Hippocampal formation (tissue), 2 donors: ENCODE measurements at regions not wholly inside any gene's neighbourhood (a gene's known extent, or its start where the extent isn't known, plus 50 kb on each side); places are given as distances from the start of the nearest gene placed in this dataset.

Source experiments
- DNase-seq, 2 donors: peaks; one replicate each; lab custom pipeline; 2025; lab: John Stamatoyannopoulos, UW

DNA sequence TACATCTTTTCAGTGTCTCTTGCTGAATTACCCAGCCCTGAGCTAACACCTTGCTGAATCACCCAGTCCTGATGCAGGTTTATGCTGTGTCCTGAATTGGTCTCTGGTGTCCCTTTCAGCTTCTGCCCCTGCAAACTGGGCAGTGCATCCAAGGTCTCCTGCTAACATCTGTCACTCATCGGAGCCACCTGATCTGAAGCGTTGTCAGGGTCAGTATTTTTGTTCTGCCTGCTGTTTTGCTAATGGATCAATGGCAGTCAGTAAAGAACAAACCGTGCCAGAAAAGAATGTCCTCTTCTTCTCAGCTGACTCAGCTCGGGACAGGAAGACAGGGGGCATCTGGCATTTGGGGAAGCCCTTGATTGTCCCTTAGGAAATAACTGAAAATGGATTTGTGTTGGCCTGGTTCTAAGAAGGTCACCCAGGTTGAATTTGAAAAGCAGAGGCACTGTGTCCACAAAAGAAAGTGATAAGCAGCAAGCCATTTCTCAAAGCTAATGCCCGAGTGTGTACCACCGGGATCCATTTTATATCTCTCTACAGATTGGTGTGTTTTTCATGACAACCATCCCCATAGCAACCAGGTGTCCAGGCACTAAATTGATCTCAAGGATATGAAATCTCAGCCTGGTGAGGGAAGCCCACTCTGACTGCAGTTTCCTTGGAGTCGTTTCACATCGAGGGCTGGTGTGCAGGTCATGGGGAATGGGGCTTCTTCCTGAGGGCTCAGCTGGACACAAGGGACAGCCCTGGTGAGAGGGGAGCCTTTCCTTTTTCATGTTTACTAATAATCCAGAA, 109.7 kb upstream of the IRF2BP2 start:
- no peak for DNase-seq

DNA sequence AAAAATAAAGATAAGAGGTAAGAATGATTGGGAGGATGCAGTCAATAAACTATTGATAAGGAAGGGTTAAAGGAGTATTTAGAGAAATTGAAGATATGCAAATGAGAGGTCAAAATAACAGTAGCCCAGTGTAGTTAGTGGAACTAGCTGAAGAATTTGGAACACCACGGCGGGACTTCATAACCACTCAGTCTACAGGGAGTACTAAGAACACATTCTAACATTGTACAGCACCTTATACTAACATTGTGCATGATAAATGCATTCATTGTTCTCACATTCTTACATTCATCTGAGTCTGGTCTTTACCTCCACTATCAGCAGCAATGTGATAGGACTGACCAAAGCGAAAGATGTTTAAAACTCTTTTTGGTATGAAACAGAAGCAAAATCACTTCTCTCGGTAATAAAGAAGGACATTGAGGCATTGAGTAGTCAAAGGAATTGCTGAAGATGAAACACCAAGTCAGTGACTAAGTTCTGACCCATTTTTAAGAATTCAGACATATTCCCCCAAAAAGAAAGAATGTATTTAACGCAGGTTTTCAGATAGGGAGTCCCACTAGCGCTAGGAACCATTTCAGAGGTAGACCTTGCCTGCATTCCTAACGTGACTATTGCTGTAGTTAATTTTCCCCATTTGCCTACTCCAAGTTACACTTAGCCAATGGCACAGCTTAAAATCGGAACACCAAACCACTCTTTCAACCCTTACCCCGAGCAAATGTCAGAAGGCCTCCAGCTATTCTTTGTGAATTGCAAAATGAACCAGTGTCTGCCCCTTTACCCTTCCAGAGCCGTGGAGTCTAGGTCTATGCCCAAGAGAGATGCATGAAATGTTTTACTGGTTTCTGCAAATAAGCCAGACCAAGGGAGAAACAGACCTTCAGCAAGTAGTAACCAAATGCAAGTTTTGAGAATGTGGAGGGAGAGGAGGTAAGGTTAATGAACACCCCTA, 108.8 kb upstream of the IRF2BP2 start:
- no peak for DNase-seq

DNA sequence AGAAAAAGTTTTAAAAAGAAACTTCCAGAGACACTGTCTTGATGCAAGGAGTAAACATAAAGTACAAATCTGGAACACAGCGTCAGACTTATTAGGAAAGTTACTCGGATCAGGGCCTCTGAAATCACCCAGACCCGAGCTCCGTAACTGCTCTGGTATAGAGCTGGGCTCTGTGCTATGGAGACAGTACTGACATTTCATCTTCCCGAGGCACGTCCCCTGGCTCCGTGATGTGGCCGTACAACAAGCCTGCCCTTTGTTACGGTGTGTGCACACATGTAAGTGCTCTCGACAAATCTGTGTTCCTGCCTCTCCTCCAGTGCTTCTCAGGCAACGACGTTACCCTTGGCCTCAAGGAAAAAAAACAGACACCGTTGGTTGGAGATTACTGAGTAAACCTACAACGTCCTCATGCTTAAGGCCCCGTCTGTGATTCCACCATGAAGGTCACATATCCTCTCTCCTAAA, 107.0 kb upstream of the IRF2BP2 start:
- no peak for DNase-seq

DNA sequence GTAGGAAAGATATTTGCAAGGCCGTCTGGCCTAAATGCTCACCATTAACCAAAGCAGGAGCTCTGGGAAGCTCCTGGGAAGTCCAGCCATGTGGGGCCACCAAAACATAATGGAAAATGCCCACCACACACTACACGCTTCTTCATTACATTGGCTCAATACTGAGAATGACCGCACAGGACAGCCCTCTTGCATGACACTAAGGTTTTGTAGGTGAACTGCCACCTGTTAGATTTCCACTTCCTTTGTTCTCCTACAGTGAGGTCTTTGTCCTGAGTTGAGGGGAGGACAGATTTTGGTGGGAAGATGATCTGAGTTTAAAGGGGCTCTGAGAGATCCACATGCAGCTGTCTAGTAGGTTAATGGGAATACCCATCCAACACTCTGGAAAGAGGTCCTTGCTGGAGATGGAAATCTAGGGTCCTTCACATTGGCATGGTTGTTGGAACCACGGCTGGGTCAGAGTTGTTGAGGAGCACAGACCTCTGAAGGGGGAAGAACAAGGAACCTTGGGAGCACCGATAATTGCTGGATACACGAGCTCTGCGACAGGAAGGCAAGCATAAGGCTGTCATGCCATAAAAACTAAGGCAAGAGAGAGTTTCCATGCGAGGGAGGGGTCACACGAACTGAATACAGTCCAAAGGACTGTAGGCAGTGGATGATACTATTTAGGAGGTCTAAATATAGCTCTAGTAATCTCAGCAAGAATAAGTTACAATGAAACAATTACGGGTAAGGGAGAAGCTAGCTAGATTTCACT, 105.5 kb upstream of the IRF2BP2 start:
- no peak for DNase-seq

DNA sequence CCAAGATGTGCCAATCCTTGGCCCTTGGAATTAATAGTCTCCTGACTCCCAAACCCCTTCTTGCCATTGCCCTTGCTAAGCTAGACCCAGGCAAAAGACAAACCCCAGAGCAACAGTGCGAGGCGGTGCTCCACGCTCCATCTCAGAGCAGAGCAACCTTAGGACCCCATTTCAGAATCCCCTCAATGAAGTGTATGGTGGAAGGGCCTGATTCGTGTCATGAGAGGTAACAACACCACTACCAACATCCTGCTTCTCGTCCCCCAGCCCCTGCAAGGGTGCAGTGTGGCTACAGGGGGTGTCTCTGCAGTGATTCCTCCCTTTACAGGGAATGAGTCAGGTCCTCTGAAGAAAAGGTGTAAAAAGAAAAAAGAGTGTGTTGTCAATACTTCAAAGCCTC, 103.9 kb upstream of the IRF2BP2 start:
- no peak for DNase-seq

DNA sequence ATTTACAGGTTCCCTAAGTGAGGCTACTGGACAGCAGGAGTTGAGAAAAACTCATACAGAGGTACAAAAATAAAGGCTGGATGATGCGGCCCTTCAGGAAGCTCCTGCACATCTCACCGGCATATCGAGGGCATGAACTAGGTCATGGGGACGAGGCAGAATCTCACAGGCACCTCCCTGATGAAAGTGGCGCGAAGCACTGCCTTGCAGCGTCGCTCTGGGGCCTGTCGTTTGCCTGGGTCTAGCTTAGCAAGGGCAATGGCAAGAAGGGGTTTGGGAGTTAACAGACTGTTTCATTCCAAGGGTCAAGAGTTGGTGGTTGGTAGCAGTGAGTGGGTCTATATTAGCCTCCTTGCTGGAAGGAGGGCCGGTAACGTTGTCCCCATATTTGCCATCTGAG, 103.5 kb upstream of the IRF2BP2 start:
- DNase-seq, result no peak

DNA sequence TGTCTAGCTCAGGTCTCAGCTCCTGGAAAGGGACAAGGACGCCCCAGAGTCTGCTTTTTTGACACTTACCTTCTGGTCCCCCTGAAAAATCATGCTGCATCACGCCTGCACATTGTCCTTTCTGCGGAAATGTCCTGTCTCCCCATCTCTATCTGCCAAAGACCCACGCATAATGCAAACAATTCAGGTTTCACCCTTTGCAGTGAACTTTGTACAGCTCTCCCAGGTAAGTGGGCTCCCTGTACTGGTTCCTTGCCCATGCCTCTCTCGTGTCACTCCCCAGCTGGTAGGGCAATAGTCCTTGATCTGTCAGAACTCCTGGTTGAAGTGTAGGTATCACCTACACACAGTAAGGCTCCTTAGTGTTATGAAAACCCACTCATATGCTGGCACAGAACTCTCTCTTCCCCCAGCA, 102.9 kb upstream of the IRF2BP2 start:
- DNase-seq, result no peak

DNA sequence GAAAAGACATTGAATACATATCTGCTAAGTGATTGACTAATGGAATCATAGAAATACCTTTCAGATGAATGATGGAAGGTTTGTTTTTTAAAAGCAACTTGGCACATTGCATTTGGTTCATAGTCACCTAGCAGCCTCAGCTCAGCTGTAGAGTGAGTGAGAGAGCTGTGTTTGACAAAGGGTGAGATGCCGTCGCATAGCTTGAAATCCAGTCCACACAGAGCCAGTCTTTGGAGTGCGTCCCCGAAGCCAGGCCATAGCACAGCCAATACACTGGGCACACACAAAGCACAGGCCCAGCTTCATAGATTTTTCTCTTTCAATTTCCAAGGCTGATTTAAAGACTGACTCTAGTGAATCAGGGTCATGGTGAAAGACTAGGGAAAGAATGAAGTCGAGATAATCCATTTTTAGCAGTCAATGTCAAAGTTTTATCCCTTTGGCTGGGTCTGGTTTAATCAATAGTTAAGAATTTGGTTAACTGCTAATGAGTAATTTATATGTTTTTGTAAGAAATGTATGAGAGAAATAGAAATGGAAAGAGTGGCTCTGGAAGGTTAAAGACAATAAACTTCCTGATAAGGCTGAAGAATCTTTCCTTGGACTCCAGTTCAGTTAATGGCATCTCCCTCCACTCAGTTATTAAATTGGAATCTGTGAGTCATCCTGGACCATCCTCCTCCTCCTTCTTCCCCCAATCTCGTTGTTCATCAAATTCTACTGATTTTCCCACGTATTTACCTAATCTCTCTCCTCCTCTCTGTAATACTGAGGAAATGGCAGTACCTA, 101.2 kb upstream of the IRF2BP2 start:
- DNase-seq, result no peak

DNA sequence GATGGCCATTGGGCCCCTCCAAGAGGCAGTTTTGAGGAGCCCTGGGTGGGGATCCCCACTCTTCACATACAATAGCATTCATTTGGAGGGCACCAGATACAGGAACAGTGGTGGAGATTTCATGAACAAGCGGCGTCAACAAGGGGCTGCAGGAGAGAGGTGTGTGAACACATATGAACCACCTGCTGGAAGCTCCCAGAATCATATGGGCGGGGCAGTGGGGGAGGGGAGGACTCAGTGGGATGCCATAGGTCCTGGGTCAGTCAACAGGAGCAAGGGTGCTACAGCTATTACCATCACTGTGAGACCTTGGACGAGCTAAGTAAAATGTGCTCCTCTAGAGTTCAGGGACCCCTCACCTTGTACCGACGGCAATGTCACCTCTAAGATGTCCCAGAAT, 100.4 kb upstream of the IRF2BP2 start:
- DNase-seq, result no peak

DNA sequence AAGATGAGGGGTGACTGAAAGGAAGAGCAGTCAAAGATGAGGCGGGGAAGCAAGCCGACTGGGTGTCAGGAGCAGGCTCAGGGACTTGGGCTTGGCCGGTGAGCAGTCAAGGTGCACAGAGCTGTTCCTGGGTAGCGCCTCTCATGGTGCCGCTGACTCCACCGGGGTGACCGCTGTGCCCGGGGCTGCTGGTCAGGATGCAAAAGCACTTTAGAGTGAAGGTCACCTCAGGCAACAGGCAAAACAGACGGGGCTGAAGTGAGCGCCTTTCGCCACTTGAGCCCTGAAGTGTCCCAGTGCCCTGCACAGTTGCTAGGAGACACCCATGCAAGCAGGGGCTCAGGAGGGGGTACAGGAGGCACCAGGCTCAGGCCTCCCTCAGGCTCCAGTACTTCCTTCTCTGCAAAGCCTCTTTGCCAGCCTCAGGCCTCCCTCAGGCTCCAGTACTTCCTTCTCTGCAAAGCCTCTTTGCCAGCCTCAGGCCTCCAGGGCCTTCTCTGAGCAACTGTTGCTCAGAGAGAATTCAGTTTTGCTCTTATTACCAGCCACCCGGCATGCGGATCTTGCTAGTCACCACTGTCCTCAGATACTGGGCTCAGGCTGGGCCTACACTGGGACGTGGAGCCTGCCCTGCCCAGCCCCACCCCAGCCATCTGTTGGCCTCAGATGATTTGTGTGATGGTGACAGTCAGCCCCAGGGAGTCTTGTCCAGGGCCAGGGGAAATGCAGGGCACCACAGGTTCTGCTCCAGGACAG, 99.7 kb upstream of the IRF2BP2 start:
- no peak for DNase-seq

DNA sequence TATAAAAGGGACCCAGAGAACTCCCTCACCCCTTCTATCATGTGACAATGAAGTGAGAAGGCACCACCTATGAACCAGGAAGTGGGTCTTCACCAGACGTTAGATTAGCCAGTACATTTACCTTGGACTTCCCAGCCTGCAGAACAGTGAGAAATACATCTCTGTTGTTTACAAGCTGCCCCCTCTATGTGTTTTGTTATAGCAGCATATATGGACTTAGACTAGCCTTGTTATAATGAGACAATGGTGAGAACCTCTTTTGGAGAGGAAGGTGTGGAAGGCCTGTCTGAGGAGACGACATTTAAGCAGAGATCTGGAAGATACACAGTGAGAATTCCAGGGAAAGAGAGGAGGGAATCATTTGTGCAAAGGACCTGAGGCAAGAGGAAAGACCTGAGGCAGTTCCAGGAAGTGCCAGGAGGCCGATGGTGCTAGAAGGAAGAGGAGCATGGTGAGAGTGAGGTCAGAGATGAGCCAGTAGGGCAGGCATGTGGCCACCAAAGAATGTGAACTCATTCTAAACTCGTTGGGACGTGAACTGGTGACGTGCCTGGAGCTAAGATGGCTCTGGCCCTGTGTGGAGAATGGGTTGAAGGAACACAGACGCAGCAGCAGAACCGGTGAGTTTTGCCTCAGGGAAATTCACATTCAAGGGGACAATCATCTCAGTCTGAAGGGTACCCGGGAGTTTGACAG, 98.9 kb upstream of the IRF2BP2 start:
- DNase-seq, result no peak

DNA sequence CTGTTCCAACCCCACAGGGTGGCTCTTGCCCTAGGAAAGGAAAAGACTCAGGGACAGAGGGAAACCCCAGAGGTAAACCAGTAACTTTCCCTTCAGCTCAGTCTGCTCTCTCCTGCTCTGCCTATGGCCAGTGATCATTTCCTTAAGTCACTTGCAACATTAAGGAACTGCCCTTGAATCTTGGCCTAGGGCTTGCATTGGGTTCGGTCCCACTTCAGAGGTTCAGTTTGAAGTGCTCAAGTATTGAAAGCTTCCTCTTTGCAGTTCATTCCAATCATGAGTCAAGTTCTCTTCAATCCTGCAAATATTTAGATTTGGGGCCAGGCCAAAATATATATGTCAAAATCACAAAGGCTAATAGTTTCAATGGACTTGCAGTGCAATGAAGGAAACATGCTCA, 97.7 kb upstream of the IRF2BP2 start:
- no peak for DNase-seq

DNA sequence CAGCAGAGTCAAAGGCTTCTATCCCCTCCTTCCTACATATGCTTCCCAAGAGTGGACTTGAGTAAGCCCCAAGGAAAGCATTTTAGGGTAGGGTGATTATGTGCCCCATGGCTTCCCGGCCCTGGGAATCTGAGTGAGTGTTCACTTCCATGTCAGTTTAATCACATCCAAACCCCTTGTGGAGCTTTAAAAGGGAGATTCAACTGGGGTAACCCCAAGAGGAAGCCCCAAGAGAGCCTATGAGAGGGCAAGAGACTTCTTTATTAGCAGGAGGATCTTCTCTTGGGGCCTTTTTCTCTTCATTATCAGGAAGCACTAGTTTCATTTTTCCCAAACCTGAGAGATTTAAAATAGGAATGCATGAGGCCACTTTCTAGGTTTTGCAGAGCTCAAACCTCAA, 97.0 kb upstream of the IRF2BP2 start:
- no peak for DNase-seq

DNA sequence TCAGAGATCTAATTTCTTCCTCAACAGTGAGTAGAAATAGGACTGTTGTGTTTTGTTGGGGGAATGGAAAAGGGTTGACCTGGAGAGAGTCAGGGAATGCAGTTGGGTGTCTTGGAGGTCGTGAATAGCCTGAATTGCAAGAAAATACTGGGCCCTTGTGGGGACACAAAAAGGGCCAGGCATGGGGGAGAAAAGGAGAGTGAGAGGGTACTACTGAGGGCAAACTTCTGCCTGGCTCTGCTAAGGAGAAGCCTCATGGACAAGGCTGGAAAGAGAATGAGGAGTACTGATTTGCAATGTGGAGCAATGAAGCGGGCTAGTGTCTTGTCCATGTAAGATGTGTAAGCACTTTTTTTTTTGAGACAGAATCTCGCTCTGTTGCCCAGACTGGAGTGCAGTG, 96.2 kb upstream of the IRF2BP2 start:
- DNase-seq, result no peak

DNA sequence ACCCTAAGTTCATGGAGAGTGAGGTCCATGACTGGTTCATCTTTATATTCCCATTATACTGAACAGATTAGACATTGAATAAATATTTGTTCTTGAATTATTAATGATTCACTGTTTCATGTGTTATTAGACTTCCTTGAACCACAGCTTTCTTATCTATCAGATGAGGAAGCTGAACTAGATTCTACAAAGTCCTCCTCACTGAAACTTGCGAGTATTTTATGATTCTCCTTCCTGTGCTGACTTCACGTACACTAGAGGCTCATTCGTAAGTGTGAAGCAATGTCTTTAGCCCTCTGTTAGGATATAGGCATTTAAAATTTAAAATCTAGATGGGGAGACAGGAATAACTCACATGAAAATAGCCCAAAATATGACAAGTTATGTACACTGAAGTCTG, 95.6 kb upstream of the IRF2BP2 start:
- no peak for DNase-seq

DNA sequence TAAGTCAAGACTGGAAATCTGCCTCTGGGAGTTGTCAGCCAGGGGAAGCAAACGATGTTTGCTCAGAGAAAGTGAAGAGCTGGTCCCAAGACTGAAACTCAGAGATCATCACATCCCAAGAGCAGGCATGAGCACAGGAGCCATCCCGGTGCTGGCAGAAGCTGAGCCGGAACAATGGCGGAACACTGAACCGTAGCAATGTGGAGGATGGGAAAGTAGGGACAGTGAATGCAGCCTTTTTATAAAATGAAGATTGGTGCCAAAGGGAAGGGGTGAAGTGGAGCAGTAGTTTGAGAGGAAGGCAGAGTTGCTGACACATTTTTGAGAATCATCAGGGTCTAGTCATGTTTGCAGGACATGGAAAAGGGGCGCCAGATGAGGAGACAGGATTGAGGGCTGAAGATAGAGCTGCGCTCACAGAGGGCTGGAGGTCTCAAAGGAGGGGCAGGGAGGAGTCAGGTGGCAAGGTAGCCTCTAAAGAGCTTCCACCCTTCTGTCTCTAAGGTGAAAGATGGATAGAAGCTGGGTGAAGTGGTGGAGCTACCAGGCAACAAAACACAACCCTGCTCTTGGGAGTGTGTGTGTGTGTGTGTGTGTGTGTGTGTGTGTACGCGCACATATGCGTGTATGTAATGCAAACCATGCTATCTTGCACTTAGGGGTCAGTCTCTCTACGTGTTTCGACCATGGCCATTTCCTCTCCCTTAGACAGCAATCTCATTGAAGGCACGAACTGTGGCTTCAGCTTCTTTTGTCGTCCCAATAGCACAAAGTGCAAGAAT, 94.3 kb upstream of the IRF2BP2 start:
- DNase-seq, result no peak

DNA sequence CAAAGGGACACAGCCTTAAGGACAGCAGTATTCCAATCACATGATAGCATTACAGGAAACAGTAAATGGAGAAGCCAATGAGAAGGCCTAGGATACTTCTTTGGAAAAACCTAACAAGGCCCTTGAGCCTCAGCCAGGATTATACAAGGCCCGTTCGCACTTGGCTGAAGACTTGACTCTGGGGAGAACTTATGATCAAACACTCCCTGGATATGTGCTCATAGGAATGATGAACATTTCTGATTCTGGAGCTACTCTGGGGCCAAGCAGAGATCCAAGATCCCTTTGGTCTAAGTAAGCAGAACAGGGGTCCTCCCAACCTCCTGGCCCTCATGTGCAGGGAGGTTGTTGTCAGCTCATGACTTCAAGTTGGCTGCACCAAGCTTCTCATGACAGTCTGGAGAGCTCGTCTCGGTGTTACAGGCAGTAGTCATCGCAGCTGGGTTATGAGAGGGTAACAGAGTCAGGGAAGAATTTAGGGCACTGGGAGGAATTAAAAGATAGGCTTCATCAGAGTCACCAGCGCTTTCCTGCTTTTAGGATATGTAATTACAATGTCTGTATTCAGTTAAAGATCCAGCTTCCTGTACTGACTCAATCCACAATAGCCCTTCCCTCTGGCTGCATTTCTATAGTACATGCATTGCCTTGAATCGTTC, 92.5 kb upstream of the IRF2BP2 start:
- DNase-seq, result no peak

DNA sequence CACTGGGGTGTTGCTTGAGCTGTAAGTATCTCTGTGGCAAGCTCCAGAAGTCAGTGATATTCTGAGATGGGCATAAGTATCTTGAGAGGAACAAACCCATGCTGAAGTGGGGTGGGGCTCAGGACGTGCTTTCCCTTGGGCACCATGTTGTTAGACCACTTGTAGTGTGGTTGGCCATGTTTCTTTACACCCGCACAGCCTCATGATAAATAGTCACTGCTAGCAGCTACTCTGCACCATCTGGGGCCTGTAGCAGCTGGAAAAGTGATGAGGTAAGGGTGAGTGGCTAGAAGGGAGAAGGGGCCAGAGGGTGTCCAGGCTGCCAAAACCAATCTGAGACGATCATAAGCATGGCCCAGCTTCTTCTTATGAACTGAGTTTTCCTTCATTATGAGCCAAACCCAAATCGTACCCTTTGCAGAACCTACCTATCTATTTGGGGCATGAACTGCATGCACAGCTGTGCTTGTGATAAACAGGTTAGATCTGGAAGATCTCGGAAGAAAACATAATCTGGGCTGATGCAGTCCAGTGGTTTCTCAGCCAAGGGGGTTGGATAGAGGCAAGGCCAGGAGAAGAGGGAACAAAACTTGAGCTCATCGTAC, 91.9 kb upstream of the IRF2BP2 start:
- DNase-seq, result no peak
